Endodermal cell (in vitro differentiated cells): ENCODE measurements at regions not wholly inside any gene's neighbourhood (a gene's known extent, or its start where the extent isn't known, plus 50 kb on each side); places are given as distances from the start of the nearest gene placed in this dataset.
"Not testable (repeated sequence)": the region's sequence is repeated elsewhere in the genome, so short reads cannot be mapped to it uniquely, and the experiment has no call there.

Experiments used
- DNase-seq: peaks from one replicate; pipeline ENCODE4 v3.0.0-alpha.2; 2017
- H3K27ac ChIP-seq: 2 replicates; pipeline ENCODE4 v1.5.1; 2013; ENCODE audit warnings: mild to moderate bottlenecking, low read depth, low read length, moderate library complexity
- H3K27me3 ChIP-seq: 2 replicates; pipeline ENCODE4 v1.6.1; 2013; ENCODE audit warnings: mild to moderate bottlenecking, low read length, moderate library complexity; ENCODE audit not compliant: insufficient read depth, control insufficient read depth, poor library complexity, severe bottlenecking
- H3K36me3 ChIP-seq: 2 replicates; pipeline ENCODE4 v1.7.0; 2013; ENCODE audit warnings: mild to moderate bottlenecking, low read length, moderate library complexity; ENCODE audit not compliant: control insufficient read depth, insufficient read depth
- H3K4me1 ChIP-seq: one replicate; pipeline ENCODE4 v1.7.0; 2013; ENCODE audit warnings: low read length; ENCODE audit not compliant: control insufficient read depth, insufficient read depth
- H3K4me3 ChIP-seq: 2 replicates; pipeline ENCODE4 v1.5.1; 2013; ENCODE audit warnings: mild to moderate bottlenecking, low read length, moderate library complexity
- H3K9ac ChIP-seq: 2 replicates; pipeline ENCODE4 v1.6.1; 2013; ENCODE audit warnings: mild to moderate bottlenecking, low read length, moderate library complexity; ENCODE audit not compliant: poor library complexity, severe bottlenecking; ENCODE audit errors: extremely low read depth
- H3K9me3 ChIP-seq: 2 replicates; pipeline ENCODE4 v1.6.1; 2013; ENCODE audit warnings: mild to moderate bottlenecking, low read length, moderate library complexity; ENCODE audit not compliant: control insufficient read depth
- H3K27ac Mint-ChIP-seq: 2 replicates; pipeline ENCODE4 v1.8.0; 2020; ENCODE audit warnings: mixed read lengths
- H3K27me3 Mint-ChIP-seq: 2 replicates; pipeline ENCODE4 v1.8.0; 2021; ENCODE audit warnings: mild to moderate bottlenecking, mixed read lengths; ENCODE audit not compliant: insufficient read depth
- H3K36me3 Mint-ChIP-seq: 2 replicates; pipeline ENCODE4 v1.8.0; 2020; ENCODE audit warnings: low read depth, mixed read lengths
- H3K4me1 Mint-ChIP-seq: 2 replicates; pipeline ENCODE4 v1.8.0; 2020; ENCODE audit warnings: mixed read lengths
- H3K4me3 Mint-ChIP-seq: 2 replicates; pipeline ENCODE4 v1.8.0; 2020; ENCODE audit warnings: mild to moderate bottlenecking, moderate library complexity, mixed read lengths
- H3K9me3 Mint-ChIP-seq: 2 replicates; pipeline ENCODE4 v1.8.0; 2020; ENCODE audit warnings: mild to moderate bottlenecking, mixed read lengths
- WGBS, 2 experiments: methylation state at CpG; one replicate each; pipeline versions ENCODE4 v1.1.5 to v1.1.7; 2013; ENCODE audit warnings: missing lambda C conversion rate in 2 of 2, mixed read lengths in 1 of 2; ENCODE audit not compliant: insufficient coverage in 1 of 2, insufficient read length in 1 of 2; 5-methylcytosine and 5-hydroxymethylcytosine counted together
- TF ChIP-seq, protein P1 (sequence below): fragments of 200-600 bp; sonication (generic); conservative IDR thresholded peaks from 2 replicates; pipeline ENCODE4 v1.5.0; 2021; ENCODE audit warnings: antibody characterized with exemption, mild to moderate bottlenecking

DNA sequence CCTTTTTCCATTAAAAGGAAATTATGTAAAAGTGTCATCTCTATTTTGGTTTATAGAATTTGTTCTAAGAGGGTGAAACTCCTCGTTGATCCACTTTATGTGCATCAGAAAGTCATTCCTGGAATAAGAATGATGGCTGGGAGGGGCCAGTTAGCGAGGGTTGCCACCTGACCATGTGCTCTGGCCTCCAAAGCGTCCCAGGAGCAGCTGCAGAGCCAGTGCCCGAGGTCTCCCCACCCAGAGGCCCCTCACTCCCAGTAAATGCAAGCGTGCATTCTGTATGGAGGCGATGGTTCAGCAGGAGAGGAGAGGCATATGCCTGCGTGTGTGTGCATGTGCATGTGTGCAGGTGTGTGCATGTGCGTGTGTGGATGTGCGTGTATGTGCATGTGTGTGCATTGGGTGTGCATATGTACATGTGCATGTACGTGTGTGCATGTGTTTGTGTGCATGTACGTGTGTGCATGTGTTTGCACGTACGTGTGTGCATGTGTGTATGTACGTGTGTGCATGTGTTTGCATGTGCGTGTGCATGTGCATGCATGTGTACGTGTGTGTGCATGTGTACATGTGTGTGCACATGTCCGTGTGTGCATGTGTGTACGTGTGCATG is 345.8 kb downstream of the TEX29 start:
- Mint-ChIP-seq H3K9me3 (no peaks in the 10 kb centered on the region), H3K4me3 (no peak overlapping the region), H3K27ac (no peak overlapping the region), H3K36me3 (no peaks in the 10 kb centered on the region), H3K4me1 (no peaks in the 10 kb centered on the region), H3K27me3 (peaks cover 21% of the 10 kb centered on the region)
- Histone ChIP-seq H3K36me3 (no peaks in the 10 kb centered on the region), H3K9ac (no peak overlapping the region), H3K9me3 (no peaks in the 10 kb centered on the region), H3K27ac (no peak overlapping the region), H3K27me3 (peaks cover 19% of the 10 kb centered on the region), H3K4me3 (no peak overlapping the region), H3K4me1 (no peaks in the 10 kb centered on the region)
- DNase-seq, result peak; percentile 26
- 81 to 87% methylated on average over 17 to 18 of the region's 18 CpGs for WGBS, 2 experiments
- TF ChIP-seq, protein P1, sequence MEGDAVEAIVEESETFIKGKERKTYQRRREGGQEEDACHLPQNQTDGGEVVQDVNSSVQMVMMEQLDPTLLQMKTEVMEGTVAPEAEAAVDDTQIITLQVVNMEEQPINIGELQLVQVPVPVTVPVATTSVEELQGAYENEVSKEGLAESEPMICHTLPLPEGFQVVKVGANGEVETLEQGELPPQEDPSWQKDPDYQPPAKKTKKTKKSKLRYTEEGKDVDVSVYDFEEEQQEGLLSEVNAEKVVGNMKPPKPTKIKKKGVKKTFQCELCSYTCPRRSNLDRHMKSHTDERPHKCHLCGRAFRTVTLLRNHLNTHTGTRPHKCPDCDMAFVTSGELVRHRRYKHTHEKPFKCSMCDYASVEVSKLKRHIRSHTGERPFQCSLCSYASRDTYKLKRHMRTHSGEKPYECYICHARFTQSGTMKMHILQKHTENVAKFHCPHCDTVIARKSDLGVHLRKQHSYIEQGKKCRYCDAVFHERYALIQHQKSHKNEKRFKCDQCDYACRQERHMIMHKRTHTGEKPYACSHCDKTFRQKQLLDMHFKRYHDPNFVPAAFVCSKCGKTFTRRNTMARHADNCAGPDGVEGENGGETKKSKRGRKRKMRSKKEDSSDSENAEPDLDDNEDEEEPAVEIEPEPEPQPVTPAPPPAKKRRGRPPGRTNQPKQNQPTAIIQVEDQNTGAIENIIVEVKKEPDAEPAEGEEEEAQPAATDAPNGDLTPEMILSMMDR, result no peak

DNA sequence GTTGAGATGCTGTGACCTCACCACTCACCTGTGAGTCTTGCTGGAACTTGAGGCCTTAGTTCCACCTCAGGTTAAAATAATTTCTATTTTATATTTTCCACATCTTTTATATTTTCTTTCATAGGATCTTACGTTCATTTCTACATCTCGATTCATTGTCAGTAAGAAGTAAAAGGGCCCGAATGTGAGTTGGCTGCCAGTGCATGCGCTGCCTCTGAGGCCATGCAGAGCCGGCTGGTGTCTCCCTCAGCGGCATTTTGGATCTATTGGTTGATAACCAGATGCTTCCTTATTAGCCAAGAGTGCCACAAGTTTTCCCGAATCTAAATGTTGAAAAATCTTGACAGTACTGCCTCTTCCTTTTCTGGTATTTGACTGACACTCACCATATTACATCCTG is 347.3 kb downstream of the TEX29 start:
- no peak for DNase-seq
- Mint-ChIP-seq H3K4me3 (no peak overlapping the region), H3K4me1 (no peaks in the 10 kb centered on the region), H3K36me3 (no peaks in the 10 kb centered on the region), H3K9me3 (no peaks in the 10 kb centered on the region), H3K27me3 (peaks cover 12% of the 10 kb centered on the region), H3K27ac (no peak overlapping the region)
- Histone ChIP-seq H3K36me3 (no peaks in the 10 kb centered on the region), H3K4me1 (no peaks in the 10 kb centered on the region), H3K4me3 (no peak overlapping the region), H3K27me3 (peaks cover 9% of the 10 kb centered on the region), H3K9me3 (no peaks in the 10 kb centered on the region), H3K27ac (no peak overlapping the region), H3K9ac (no peak overlapping the region)
- TF ChIP-seq, protein P1, result no peak
- WGBS, 2 experiments, result 92 to 97% methylated on average over 7 of the region's 7 CpGs

DNA sequence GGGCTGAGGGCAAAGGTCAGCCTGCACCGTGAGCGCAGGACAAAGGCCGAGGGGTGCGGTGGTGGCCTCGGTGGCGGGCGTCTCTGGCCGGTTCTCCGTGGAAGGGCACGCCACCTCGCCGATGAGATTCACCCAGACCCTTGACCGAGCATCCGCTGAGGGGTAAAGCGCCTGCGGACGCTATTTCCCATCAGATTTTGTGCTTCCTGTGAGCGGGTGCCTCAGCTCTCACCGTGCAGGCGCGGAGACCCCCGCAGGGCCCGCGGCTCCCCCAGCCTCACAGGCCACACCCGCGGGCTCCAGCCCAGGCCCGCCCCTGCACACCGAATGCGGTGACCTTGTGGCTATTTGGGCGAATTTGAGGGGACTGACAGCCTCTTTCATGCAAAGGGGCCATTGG is 348.0 kb downstream of the TEX29 start:
- H3K4me1 Mint-ChIP-seq, result no peaks in the 10 kb centered on the region
- Histone ChIP-seq H3K9me3 (no peaks in the 10 kb centered on the region), H3K4me3 (no peak overlapping the region), H3K36me3 (no peaks in the 10 kb centered on the region), H3K27me3 (peaks cover 2% of the 10 kb centered on the region), H3K4me1 (no peaks in the 10 kb centered on the region), H3K27ac (no peak overlapping the region), H3K9ac (no peak overlapping the region)
- H3K9me3 Mint-ChIP-seq, result no peaks in the 10 kb centered on the region
- 95 to 98% methylated on average over 10 to 30 of the region's 30 CpGs for WGBS, 2 experiments
- H3K36me3 Mint-ChIP-seq, result no peaks in the 10 kb centered on the region
- H3K27ac Mint-ChIP-seq, result no peak overlapping the region
- H3K27me3 Mint-ChIP-seq, result peaks cover 7% of the 10 kb centered on the region
- DNase-seq, result peak; percentile 32
- TF ChIP-seq, protein P1, result no peak
- H3K4me3 Mint-ChIP-seq, result no peak overlapping the region

DNA sequence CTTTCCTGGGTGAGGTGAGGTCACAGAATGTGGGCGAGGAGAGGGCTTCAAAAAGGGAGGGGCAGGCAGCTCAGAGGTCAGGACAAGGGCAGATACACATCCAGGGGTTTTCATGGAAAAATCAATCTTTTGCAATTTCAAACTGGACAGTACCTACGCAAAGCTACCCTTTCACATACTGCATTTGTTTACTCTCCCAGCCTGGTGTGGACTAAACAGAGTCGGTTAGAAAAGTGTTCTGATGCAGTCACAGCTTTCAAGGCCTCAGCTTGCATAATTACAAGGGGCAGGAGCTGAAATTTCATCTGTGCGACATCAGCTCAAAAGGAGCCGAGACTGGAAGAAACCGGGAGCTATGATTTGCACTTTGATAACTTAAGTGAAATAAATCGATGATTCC is 351.8 kb downstream of the TEX29 start:
- H3K27ac ChIP-seq, H3K27ac Mint-ChIP-seq, H3K4me3 ChIP-seq, H3K4me1 ChIP-seq, H3K4me3 Mint-ChIP-seq, H3K36me3 Mint-ChIP-seq, H3K9me3 ChIP-seq, H3K36me3 ChIP-seq, H3K4me1 Mint-ChIP-seq, DNase-seq, H3K27me3 ChIP-seq, H3K9me3 Mint-ChIP-seq, H3K27me3 Mint-ChIP-seq, H3K9ac ChIP-seq: not testable (repeated sequence)
- WGBS, 2 experiments, result no CpG with 5 or more reads among the region's 7 CpGs

DNA sequence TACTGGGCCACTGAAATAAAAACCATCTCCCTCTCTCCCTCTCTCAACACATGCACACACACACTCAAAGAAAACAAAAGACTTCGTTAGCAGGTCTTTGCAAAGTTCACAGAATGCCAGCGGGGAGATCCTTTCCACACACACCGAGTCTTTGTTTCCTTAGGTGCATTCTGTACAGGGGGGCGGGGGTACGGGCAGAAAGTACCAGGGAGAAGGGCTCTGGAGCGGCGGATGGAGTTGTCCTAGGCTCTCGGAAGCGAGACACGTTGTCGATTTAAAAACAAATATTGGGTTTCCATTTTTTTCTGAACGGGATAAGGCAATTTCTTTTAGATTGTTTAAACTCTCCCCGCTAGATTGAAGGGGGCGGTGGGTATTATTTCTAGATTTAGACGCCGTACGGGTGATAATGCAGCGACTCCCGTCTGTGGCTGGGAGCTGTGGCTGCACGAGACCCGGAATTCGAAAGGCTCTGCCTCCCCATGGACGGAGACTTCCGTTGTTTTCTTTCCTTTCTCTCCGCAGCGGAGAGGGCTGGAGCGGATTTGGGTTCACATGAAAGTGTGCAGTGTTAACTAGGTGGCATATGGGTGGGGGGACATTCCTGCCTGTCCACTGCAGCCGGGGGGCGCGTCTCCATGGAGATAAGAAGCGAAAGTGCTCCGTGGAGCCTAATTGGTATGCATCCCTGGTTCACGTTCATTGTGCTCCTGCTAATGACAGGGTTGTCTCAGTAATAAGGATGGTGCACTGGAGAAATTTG is 357.9 kb downstream of the TEX29 start:
- WGBS, 2 experiments, result no CpG with 5 or more reads among the region's 33 CpGs
- H3K36me3 ChIP-seq, H3K27me3 ChIP-seq, H3K36me3 Mint-ChIP-seq, H3K27me3 Mint-ChIP-seq, H3K4me3 ChIP-seq, H3K27ac ChIP-seq, H3K4me1 ChIP-seq, H3K9me3 Mint-ChIP-seq, H3K27ac Mint-ChIP-seq, H3K4me1 Mint-ChIP-seq, DNase-seq, H3K9ac ChIP-seq, H3K9me3 ChIP-seq, H3K4me3 Mint-ChIP-seq: not testable (repeated sequence)
